ENCODE measurements at regions not wholly inside any gene's neighbourhood (a gene's known extent, or its start where the extent isn't known, plus 50 kb on each side); places are given as distances from the start of the nearest gene placed in this dataset.

DNA sequence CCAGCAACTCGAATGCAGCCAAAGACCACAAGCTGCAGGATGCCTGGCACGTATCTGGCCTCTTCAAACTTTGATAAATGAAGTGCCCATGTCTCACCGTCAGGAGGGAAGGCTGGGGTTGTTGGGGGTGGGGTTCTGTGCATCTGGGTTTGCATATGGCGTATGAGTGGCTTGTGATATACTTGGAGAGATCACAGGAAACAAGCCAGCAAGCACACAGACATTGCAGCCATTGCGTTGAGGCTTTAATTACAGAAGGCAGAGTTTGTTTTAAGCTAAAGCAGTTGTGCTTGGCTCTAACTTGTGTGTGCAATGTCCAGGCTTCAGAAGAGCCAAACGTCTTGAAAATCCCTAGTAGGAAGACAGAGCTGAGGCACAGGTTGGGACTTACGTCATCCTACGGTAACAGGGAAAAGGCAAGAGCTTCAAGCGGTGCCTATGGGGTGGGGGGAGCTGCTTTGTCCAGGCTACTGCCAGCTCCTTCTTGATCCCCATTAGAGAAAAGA, 109.2 kb downstream of the ASB7 start:
- Histone ChIP-seq H3K4me3 (ENCODE audit: low read depth in 2 of 2, low read length in 1 of 2) (no peak overlapping the region), H3K27me3 (ENCODE audit: insufficient read depth) (no peaks in the 10 kb centered on the region), H3K27ac (ENCODE audit: low read depth in 2 of 2, low read length in 1 of 2) (no peak overlapping the region), H3K9ac (no peak overlapping the region), H3K4me1 (ENCODE audit: control insufficient read depth in 1 of 2, insufficient read depth in 2 of 2, low read depth in 1 of 2, low read length in 1 of 2) (peaks cover 12 to 22% of the 10 kb centered on the region in 2 experiments; a peak in 3 of 4 replicates), H2AFZ (ENCODE audit: low read depth) (no peak overlapping the region), H3K79me2 (ENCODE audit: insufficient read depth) (no peaks in the 10 kb centered on the region), H3F3A (replicated peaks; ENCODE audit: insufficient read depth) (peaks cover 3% of the 10 kb centered on the region), H3K9me3 (no peaks in the 10 kb centered on the region), H3K9me2 (no peaks in the 10 kb centered on the region), H3K4me2 (no peak overlapping the region), H3K36me3 (replicated peaks in 1 of 2; ENCODE audit: control insufficient read depth in 1 of 2, insufficient read depth in 2 of 2, low read length in 1 of 2) (no peaks in the 10 kb centered on the region), H4K20me1 (ENCODE audit: insufficient read depth) (no peaks in the 10 kb centered on the region)
- CTCF ChIA-PET, result interaction anchor here (0.9 to 1.6 kb wide), 3 partner anchors 10 to 161 kb away, joined by 3 to 5 read pairs (median 3); no protein-coding TSS in a partner anchor
- POLR2A ChIA-PET, result no interaction called here
- no peak for TF ChIP-seq RCOR1 (IDR thresholded peaks at IDR 0.05; ENCODE audit: low read length)
- TF ChIP-seq, protein P1, sequence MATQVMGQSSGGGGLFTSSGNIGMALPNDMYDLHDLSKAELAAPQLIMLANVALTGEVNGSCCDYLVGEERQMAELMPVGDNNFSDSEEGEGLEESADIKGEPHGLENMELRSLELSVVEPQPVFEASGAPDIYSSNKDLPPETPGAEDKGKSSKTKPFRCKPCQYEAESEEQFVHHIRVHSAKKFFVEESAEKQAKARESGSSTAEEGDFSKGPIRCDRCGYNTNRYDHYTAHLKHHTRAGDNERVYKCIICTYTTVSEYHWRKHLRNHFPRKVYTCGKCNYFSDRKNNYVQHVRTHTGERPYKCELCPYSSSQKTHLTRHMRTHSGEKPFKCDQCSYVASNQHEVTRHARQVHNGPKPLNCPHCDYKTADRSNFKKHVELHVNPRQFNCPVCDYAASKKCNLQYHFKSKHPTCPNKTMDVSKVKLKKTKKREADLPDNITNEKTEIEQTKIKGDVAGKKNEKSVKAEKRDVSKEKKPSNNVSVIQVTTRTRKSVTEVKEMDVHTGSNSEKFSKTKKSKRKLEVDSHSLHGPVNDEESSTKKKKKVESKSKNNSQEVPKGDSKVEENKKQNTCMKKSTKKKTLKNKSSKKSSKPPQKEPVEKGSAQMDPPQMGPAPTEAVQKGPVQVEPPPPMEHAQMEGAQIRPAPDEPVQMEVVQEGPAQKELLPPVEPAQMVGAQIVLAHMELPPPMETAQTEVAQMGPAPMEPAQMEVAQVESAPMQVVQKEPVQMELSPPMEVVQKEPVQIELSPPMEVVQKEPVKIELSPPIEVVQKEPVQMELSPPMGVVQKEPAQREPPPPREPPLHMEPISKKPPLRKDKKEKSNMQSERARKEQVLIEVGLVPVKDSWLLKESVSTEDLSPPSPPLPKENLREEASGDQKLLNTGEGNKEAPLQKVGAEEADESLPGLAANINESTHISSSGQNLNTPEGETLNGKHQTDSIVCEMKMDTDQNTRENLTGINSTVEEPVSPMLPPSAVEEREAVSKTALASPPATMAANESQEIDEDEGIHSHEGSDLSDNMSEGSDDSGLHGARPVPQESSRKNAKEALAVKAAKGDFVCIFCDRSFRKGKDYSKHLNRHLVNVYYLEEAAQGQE (IDR thresholded peaks at IDR 0.05; ENCODE audit: low read depth, low read length), result no peak
- no peak for TF ChIP-seq GABPA (IDR thresholded peaks at IDR 0.05; ENCODE audit: low read depth)
- no peak for TF ChIP-seq RAD21 (IDR thresholded peaks at IDR 0.05; ENCODE audit: low read length)
- TF ChIP-seq NFIC (IDR thresholded peaks at IDR 0.05; ENCODE audit: borderline replicate concordance), result no peak
- no peak for TF ChIP-seq TEAD4 (IDR thresholded peaks at IDR 0.05; ENCODE audit: borderline replicate concordance, insufficient read depth)
- WGBS (ENCODE audit: low lambda C conversion rate), result 72% methylated on average over 8 of the region's 9 CpGs
- DNase-seq, result no peak

DNA sequence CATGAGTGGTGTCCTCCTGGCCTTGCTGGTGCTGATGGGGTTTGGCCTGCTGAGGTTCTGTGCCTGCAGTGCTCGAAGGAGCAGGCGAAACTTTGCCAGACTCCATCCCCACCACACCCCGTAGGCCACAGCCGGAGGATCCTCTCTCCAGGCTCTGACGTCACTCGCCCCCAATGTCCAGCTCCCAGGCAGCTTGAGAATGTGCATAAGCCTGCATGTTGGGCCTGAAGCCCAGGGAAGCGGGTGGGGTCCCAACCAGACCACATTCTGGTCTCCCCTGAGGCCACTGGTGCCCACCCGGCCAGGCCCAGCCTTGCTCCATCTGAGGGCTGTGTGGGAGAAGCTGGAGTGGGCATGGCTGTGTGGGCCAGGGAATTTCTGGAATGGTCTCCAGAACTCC, 109.8 kb downstream of the ASB7 start:
- H3K79me2 ChIP-seq (ENCODE audit: insufficient read depth), result no peaks in the 10 kb centered on the region
- peaks cover 12 to 24% of the 10 kb centered on the region in 2 experiments; a peak in 3 of 4 replicates for H3K4me1 ChIP-seq (ENCODE audit: control insufficient read depth in 1 of 2, insufficient read depth in 2 of 2, low read depth in 1 of 2, low read length in 1 of 2)
- TF ChIP-seq YY1 (IDR thresholded peaks at IDR 0.05; ENCODE audit: low read depth) (no peak), TEAD4 (IDR thresholded peaks at IDR 0.05; ENCODE audit: borderline replicate concordance, insufficient read depth) (no peak), MEF2A (IDR thresholded peaks at IDR 0.05; ENCODE audit: borderline replicate concordance, low read depth) (no peak), RFX5 (IDR thresholded peaks at IDR 0.05; ENCODE audit: low read length) (no peak)
- TF ChIP-seq, protein P2, sequence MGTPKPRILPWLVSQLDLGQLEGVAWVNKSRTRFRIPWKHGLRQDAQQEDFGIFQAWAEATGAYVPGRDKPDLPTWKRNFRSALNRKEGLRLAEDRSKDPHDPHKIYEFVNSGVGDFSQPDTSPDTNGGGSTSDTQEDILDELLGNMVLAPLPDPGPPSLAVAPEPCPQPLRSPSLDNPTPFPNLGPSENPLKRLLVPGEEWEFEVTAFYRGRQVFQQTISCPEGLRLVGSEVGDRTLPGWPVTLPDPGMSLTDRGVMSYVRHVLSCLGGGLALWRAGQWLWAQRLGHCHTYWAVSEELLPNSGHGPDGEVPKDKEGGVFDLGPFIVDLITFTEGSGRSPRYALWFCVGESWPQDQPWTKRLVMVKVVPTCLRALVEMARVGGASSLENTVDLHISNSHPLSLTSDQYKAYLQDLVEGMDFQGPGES (IDR thresholded peaks at IDR 0.05; ENCODE audit: low read depth, low read length), result no peak
- TF ChIP-seq, protein P3, sequence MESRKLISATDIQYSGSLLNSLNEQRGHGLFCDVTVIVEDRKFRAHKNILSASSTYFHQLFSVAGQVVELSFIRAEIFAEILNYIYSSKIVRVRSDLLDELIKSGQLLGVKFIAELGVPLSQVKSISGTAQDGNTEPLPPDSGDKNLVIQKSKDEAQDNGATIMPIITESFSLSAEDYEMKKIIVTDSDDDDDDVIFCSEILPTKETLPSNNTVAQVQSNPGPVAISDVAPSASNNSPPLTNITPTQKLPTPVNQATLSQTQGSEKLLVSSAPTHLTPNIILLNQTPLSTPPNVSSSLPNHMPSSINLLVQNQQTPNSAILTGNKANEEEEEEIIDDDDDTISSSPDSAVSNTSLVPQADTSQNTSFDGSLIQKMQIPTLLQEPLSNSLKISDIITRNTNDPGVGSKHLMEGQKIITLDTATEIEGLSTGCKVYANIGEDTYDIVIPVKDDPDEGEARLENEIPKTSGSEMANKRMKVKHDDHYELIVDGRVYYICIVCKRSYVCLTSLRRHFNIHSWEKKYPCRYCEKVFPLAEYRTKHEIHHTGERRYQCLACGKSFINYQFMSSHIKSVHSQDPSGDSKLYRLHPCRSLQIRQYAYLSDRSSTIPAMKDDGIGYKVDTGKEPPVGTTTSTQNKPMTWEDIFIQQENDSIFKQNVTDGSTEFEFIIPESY (IDR thresholded peaks at IDR 0.05; ENCODE audit: borderline replicate concordance, low read depth), result no peak
- 85% methylated on average over 6 of the region's 8 CpGs for WGBS (ENCODE audit: low lambda C conversion rate)
- H2AFZ ChIP-seq (ENCODE audit: low read depth), result no peak overlapping the region
- no peaks in the 10 kb centered on the region for H4K20me1 ChIP-seq (ENCODE audit: insufficient read depth)
- H3K9ac ChIP-seq, result no peak overlapping the region
- no peaks in the 10 kb centered on the region for H3K27me3 ChIP-seq (ENCODE audit: insufficient read depth)
- no peaks in the 10 kb centered on the region for H3K9me2 ChIP-seq
- no peak overlapping the region for H3K4me3 ChIP-seq (ENCODE audit: low read depth in 2 of 2, low read length in 1 of 2)
- no peaks in the 10 kb centered on the region for H3K36me3 ChIP-seq (replicated peaks in 1 of 2; ENCODE audit: control insufficient read depth in 1 of 2, insufficient read depth in 2 of 2, low read length in 1 of 2)
- no peak for DNase-seq
- peaks cover 3% of the 10 kb centered on the region for H3F3A ChIP-seq (replicated peaks; ENCODE audit: insufficient read depth)
- POLR2A ChIA-PET, result no interaction called here
- CTCF ChIA-PET, result interaction anchor here (0.9 to 1.6 kb wide), 3 partner anchors 9 to 161 kb away, joined by 3 to 5 read pairs (median 3); no protein-coding TSS in a partner anchor
- H3K4me2 ChIP-seq, result no peak overlapping the region
- no peak overlapping the region for H3K27ac ChIP-seq (ENCODE audit: low read depth in 2 of 2, low read length in 1 of 2)
- H3K9me3 ChIP-seq, result no peaks in the 10 kb centered on the region
